ENCODE measurements at regions not wholly inside any gene's neighbourhood (a gene's known extent, or its start where the extent isn't known, plus 50 kb on each side); places are given as distances from the start of the nearest gene placed in this dataset.

DNA sequence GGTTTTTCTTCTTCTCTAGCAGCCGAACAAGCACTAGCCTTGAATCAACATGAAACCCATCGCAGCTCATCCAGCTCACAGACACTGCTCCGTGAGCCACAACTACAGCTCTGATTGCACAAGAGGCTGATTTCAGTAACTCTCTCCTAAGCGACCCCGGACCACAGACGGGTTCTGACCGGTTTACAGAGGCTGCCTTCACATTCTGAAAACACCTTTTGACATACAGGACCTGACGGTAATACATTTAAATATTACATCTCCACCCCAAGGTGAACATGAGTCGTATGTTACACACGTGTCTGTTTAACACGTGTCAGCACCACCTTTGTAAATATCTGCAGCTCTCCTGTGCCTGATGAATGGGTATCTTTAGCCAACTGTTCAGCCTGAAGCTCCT, 120.7 kb downstream of the TMEM18 start:
- H4K91ac ChIP-seq (replicated peaks; ENCODE audit: insufficient read length, low read length), result no peak overlapping the region
- no peak overlapping the region for H4K8ac ChIP-seq (ENCODE audit: extremely low read depth, insufficient read depth, low read length)
- no peak overlapping the region for H3K14ac ChIP-seq (ENCODE audit: insufficient read length)
- H3K9me3 ChIP-seq (ENCODE audit: insufficient read depth in 2 of 2, low read depth in 1 of 2, low read length in 1 of 2), result no peaks in the 10 kb centered on the region
- CTCF ChIA-PET (ENCODE audit: partially characterized antibody), result interaction anchor here (0.8 kb wide), 1 partner anchor 27 kb away, joined by 4 read pairs; no protein-coding TSS in a partner anchor
- no peaks in the 10 kb centered on the region for H3K79me2 ChIP-seq (ENCODE audit: control insufficient read depth in 1 of 2, insufficient read depth in 2 of 2, low read length in 2 of 2)
- no peak overlapping the region for H4K5ac ChIP-seq (ENCODE audit: insufficient read length, low read depth, low read length)
- H3K18ac ChIP-seq (ENCODE audit: extremely low read depth, low read length), result no peak overlapping the region
- H2BK5ac ChIP-seq (ENCODE audit: low read depth, low read length), result no peak overlapping the region
- no peaks in the 10 kb centered on the region; a peak in 1 of 7 replicates for H3K4me1 ChIP-seq (replicated peaks in 1 of 4; ENCODE audit: control insufficient read depth in 3 of 4, insufficient read depth in 4 of 4, low read length in 3 of 4)
- H3K56ac ChIP-seq (replicated peaks; ENCODE audit: insufficient read length, low read depth, low read length), result no peak overlapping the region
- H2BK120ac ChIP-seq (replicated peaks; ENCODE audit: low read depth, low read length), result no peak overlapping the region
- H2BK20ac ChIP-seq (ENCODE audit: low read length), result no peak overlapping the region
- no peaks in the 10 kb centered on the region for H3K23me2 ChIP-seq (ENCODE audit: low read depth, low read length)
- no peak overlapping the region for H2AK5ac ChIP-seq (ENCODE audit: low read depth, low read length)
- 74% methylated on average over 11 of the region's 11 CpGs; no CpG with 5 or more reads in 1 of the 2 experiments for WGBS, 2 experiments (ENCODE audit: extremely low coverage in 1 of 2, insufficient coverage in 1 of 2, insufficient read length in 1 of 2, insufficient replicate concordance in 2 of 2, low coverage in 1 of 2, low lambda C conversion rate in 2 of 2, missing lambda C conversion rate in 1 of 2)
- no peak overlapping the region for H3K27ac ChIP-seq (ENCODE audit: low read depth, low read length)
- H2BK15ac ChIP-seq (ENCODE audit: low read length), result no peak overlapping the region
- DNase-seq (ENCODE audit: low read depth in 1 of 2, low spot score in 2 of 2) (no peak), FAIRE-seq (no peak)
- H3K4me3 ChIP-seq (ENCODE audit: extremely low read depth in 1 of 4, insufficient read depth in 2 of 4, low read depth in 3 of 4, low read length in 4 of 4), result no peak overlapping the region
- H3K4me2 ChIP-seq (ENCODE audit: insufficient read depth in 1 of 2, low read depth in 2 of 2, low read length in 2 of 2), result no peak overlapping the region
- POLR2A ChIA-PET (ENCODE audit: partially characterized antibody), result interaction anchor here (1.1 kb wide), 1 partner anchor 9 kb away, joined by 3 read pairs; no protein-coding TSS in a partner anchor
- no peak overlapping the region for H3K23ac ChIP-seq (ENCODE audit: insufficient read length)
- no peak overlapping the region for H3K9ac ChIP-seq (replicated peaks in 1 of 4; ENCODE audit: extremely low read depth in 1 of 4, low read depth in 3 of 4, low read length in 3 of 4)
- no peak overlapping the region for H3K4ac ChIP-seq (replicated peaks; ENCODE audit: insufficient read length, low read depth, low read length)
- H3K36me3 ChIP-seq (ENCODE audit: control insufficient read depth in 2 of 4, insufficient read depth in 4 of 4, low read length in 3 of 4), result no peaks in the 10 kb centered on the region
- H3K79me1 ChIP-seq (ENCODE audit: low read depth, low read length), result no peaks in the 10 kb centered on the region
- TF ChIP-seq CEBPB (IDR thresholded peaks at IDR 0.05; ENCODE audit: low read depth, low read length) (0 out of 2 replicates have a peak, but pooled peaks have one; percentile 18), KDM5A (IDR thresholded peaks at IDR 0.05; ENCODE audit: low read length) (no peak)
- H2AFZ ChIP-seq (ENCODE audit: low read length), result peak overlapping the region; percentile 58; the same call in 1 of the 2 replicates
- H3K27me3 ChIP-seq (replicated peaks in 1 of 4; ENCODE audit: control insufficient read depth in 3 of 4, extremely low read depth in 1 of 4, insufficient read depth in 3 of 4, low read length in 3 of 4), result no peaks in the 10 kb centered on the region; a peak in 2 of 7 replicates
- no peaks in the 10 kb centered on the region for H4K20me1 ChIP-seq (replicated peaks in 1 of 2; ENCODE audit: control insufficient read depth in 1 of 2, insufficient read depth in 2 of 2, low read length in 2 of 2)
- no peak overlapping the region for H2BK12ac ChIP-seq (ENCODE audit: low read depth, low read length)
